GM12878 (cell line): ENCODE measurements at regions not wholly inside any gene's neighbourhood (a gene's known extent, or its start where the extent isn't known, plus 50 kb on each side); places are given as distances from the start of the nearest gene placed in this dataset.

ENCODE experiments used
- ATAC-seq: fragments of 200-7000 bp; cut with Tn5 transposase; 3 replicates; pipeline ENCODE4 v1.9.1; 2020; ENCODE audit warnings: mild to moderate bottlenecking, moderate library complexity
- BruUV-seq: library from RNA; stranded (reverse); fragments of 400-500 nt; replicated peaks from 2 replicates; lab custom pipeline; 2021; lab: Mats Ljungman, UMichigan
- CTCF ChIA-PET: fragments of 300-600 bp; sonication (Branson Sonifier 250); formaldehyde crosslinking; extraction: SDS; loops from one replicate; lab custom pipeline; 2021; ENCODE audit warnings: inconsistent platforms; lab: Yijun Ruan, JAX
- POLR2A ChIA-PET: fragments of 350-600 bp; formaldehyde crosslinking; extraction: SDS; loops from one replicate; lab custom pipeline; 2021; ENCODE audit warnings: inconsistent platforms; lab: Charles Lee
- RAD21 ChIA-PET: fragments of 300-600 bp; sonication (Branson Sonifier 250); formaldehyde crosslinking; loops from one replicate; lab custom pipeline; 2023; ENCODE audit warnings: antibody characterized with exemption; ENCODE audit not compliant: unreplicated experiment; lab: Charles Lee
- SMC1A ChIA-PET: fragments of 300-600 bp; sonication (Branson Sonifier 250); formaldehyde crosslinking; loops from one replicate; lab custom pipeline; 2023; ENCODE audit not compliant: unreplicated experiment, uncharacterized antibody; lab: Charles Lee
- DNase-seq: peaks from one replicate; pipeline ENCODE4 v3.0.0-alpha.2; 2011; ENCODE audit warnings: low read depth, low spot score
- FAIRE-seq: peaks from 3 replicates; lab custom pipeline; 2011; peaks lifted over from hg19 to GRCh38; lab: Jason Lieb, UNC
- H2AFZ ChIP-seq: 2 replicates; pipeline ENCODE4 v1.6.0; 2011; ENCODE audit warnings: low read depth, low read length, control low read depth; ENCODE audit not compliant: control insufficient read depth
- H3K27ac ChIP-seq: 2 replicates; pipeline ENCODE4 v1.5.1; 2011; ENCODE audit warnings: control low read depth; ENCODE audit not compliant: control insufficient read depth, insufficient read depth
- H3K27me3 ChIP-seq, 2 experiments: replicated peaks in 1 of 2; 2 replicates each; pipeline versions ENCODE4 v1.6.0 to v1.6.1; 2011; ENCODE audit warnings: low read length in 1 of 2; ENCODE audit not compliant: control insufficient read depth in 2 of 2, insufficient read depth in 2 of 2
- H3K36me3 ChIP-seq, 2 experiments: 2 replicates each; pipeline ENCODE4 v1.5.1; 2011; ENCODE audit warnings: low read length in 1 of 2; ENCODE audit not compliant: control insufficient read depth in 2 of 2, insufficient read depth in 2 of 2
- H3K4me1 ChIP-seq: 2 replicates; pipeline ENCODE4 v1.6.1; 2011; ENCODE audit warnings: mild to moderate bottlenecking, low read length, moderate library complexity, mixed read lengths; ENCODE audit not compliant: control insufficient read depth, insufficient read depth
- H3K4me2 ChIP-seq: 2 replicates; pipeline ENCODE4 v1.6.0; 2011; ENCODE audit warnings: control low read depth; ENCODE audit not compliant: control insufficient read depth, insufficient read depth
- H3K4me3 ChIP-seq: fragments of 200-600 bp; sonication (generic); 2 replicates; pipeline ENCODE4 v1.5.1; 2016
- H3K79me2 ChIP-seq: 2 replicates; pipeline ENCODE4 v1.6.0; 2011; ENCODE audit warnings: low read length; ENCODE audit not compliant: control insufficient read depth, insufficient read depth
- H3K9ac ChIP-seq: 2 replicates; pipeline ENCODE4 v1.8.0; 2011; ENCODE audit warnings: low read length, control low read depth, mixed read lengths; ENCODE audit not compliant: control insufficient read depth, insufficient read depth
- H3K9me3 ChIP-seq: replicated peaks from 3 replicates; pipeline ENCODE4 v1.5.1; 2011; ENCODE audit warnings: mild to moderate bottlenecking, low read length; ENCODE audit not compliant: control insufficient read depth, insufficient read depth
- H4K20me1 ChIP-seq: 2 replicates; pipeline ENCODE4 v1.6.0; 2011; ENCODE audit not compliant: control insufficient read depth, insufficient read depth
- CBFB ChIP-seq: IDR thresholded peaks from 2 replicates; pipeline ENCODE4 v1.6.1; 2016; ENCODE audit warnings: antibody characterized with exemption, low read depth
- GATAD2B ChIP-seq: fragments of 450-650 bp; conservative IDR thresholded peaks from 2 replicates; pipeline ENCODE4 v1.6.1; 2017; ENCODE audit warnings: low read depth, mild to moderate bottlenecking, moderate library complexity
- IRF3 ChIP-seq: fragments of 450-650 bp; IDR thresholded peaks from 2 replicates; pipeline ENCODE4 v1.6.1; 2014; ENCODE audit warnings: mild to moderate bottlenecking
- IRF4 ChIP-seq: IDR thresholded peaks from 2 replicates; pipeline ENCODE4 v1.6.1; 2011; ENCODE audit warnings: low read depth, low read length
- MAX ChIP-seq: IDR thresholded peaks from 2 replicates; pipeline ENCODE4 v1.6.1; 2012; ENCODE audit warnings: low read depth, low read length, improper control_type of control experiment
- NBN ChIP-seq: fragments of 450-650 bp; IDR thresholded peaks from 2 replicates; pipeline ENCODE4 v1.6.1; 2016
- RELA ChIP-seq: fragments of 450-650 bp; IDR thresholded peaks from 2 replicates; pipeline ENCODE4 v1.8.0; 2014; ENCODE audit warnings: borderline replicate concordance; ENCODE audit not compliant: partially characterized antibody
- SIX5 ChIP-seq: IDR thresholded peaks from 2 replicates; pipeline ENCODE4 v1.6.1; 2011; ENCODE audit warnings: mild to moderate bottlenecking, low read depth, low read length, moderate library complexity; ENCODE audit not compliant: severe bottlenecking
- SMAD1 ChIP-seq: fragments of 450-650 bp; IDR thresholded peaks from 2 replicates; pipeline ENCODE4 v1.6.1; 2018; ENCODE audit warnings: mild to moderate bottlenecking, low read depth; ENCODE audit not compliant: partially characterized antibody
- SUZ12 ChIP-seq: fragments of 200-600 bp; sonication (generic); IDR thresholded peaks from one replicate; pipeline ENCODE4 v1.6.1; 2018; ENCODE audit warnings: antibody characterized with exemption, mild to moderate bottlenecking; ENCODE audit not compliant: unreplicated experiment
- TARDBP ChIP-seq: IDR thresholded peaks from 2 replicates; pipeline ENCODE4 v1.6.1; 2016; ENCODE audit warnings: borderline replicate concordance
- TCF3 ChIP-seq: IDR thresholded peaks from 2 replicates; pipeline ENCODE4 v1.6.1; 2012; ENCODE audit warnings: low read depth, mild to moderate bottlenecking, low read length, borderline replicate concordance; ENCODE audit not compliant: insufficient read depth
- TCF7 ChIP-seq: IDR thresholded peaks from 2 replicates; pipeline ENCODE4 v1.6.1; 2014; ENCODE audit warnings: antibody characterized with exemption, borderline replicate concordance
- ZNF207 ChIP-seq: fragments of 450-650 bp; IDR thresholded peaks from 2 replicates; pipeline ENCODE4 v1.6.1; 2014; ENCODE audit warnings: antibody characterized with exemption, mild to moderate bottlenecking, borderline replicate concordance
- ZNF24 ChIP-seq: fragments of 450-650 bp; IDR thresholded peaks from 2 replicates; pipeline ENCODE4 v1.6.1; 2017; ENCODE audit warnings: antibody characterized with exemption, mild to moderate bottlenecking
- ZNF274 ChIP-seq: IDR thresholded peaks from one replicate; pipeline ENCODE4 v1.8.0; 2011; ENCODE audit not compliant: insufficient read length, insufficient read depth
- ZNF622 ChIP-seq: fragments of 450-650 bp; IDR thresholded peaks from 2 replicates; pipeline ENCODE4 v1.6.1; 2017; ENCODE audit warnings: mild to moderate bottlenecking, inconsistent platforms
- ZSCAN29 ChIP-seq: fragments of 450-650 bp; IDR thresholded peaks from 2 replicates; pipeline ENCODE4 v1.6.1; 2017; ENCODE audit warnings: mild to moderate bottlenecking, moderate library complexity
- WGBS: methylation state at CpG from one replicate; pipeline ENCODE4 v1.1.6; 2016; ENCODE audit warnings: low lambda C conversion rate; ENCODE audit not compliant: insufficient replicate concordance, insufficient coverage; ENCODE audit errors: missing lambda C conversion rate; 5-methylcytosine and 5-hydroxymethylcytosine counted together
- in situ Hi-C: fragments of 300-500 bp; cut with MboI; formaldehyde crosslinking; loops from 9 replicates; pipeline ENCODE4 v1.14.3; 2018; ENCODE audit warnings: mixed read lengths
- intact Hi-C: fragments of 100-400 bp; cut with micrococcal nuclease; formaldehyde crosslinking; loops from one replicate; pipeline ENCODE4 v1.14.2; 2022; ENCODE audit not compliant: unreplicated experiment
- TF ChIP-seq, protein P1 (sequence below): fragments of 150-350 bp; IDR thresholded peaks from 2 replicates; pipeline ENCODE4 v1.6.1; 2014; ENCODE audit warnings: mild to moderate bottlenecking, low read depth, low read length
- TF ChIP-seq, protein P2 (sequence below): fragments of 450-650 bp; IDR thresholded peaks from 2 replicates; pipeline ENCODE4 v1.6.1; 2017; ENCODE audit warnings: mild to moderate bottlenecking

- TF ChIP-seq, protein P1, sequence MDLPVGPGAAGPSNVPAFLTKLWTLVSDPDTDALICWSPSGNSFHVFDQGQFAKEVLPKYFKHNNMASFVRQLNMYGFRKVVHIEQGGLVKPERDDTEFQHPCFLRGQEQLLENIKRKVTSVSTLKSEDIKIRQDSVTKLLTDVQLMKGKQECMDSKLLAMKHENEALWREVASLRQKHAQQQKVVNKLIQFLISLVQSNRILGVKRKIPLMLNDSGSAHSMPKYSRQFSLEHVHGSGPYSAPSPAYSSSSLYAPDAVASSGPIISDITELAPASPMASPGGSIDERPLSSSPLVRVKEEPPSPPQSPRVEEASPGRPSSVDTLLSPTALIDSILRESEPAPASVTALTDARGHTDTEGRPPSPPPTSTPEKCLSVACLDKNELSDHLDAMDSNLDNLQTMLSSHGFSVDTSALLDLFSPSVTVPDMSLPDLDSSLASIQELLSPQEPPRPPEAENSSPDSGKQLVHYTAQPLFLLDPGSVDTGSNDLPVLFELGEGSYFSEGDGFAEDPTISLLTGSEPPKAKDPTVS: no peak
Observed at GRCh38 chr6:131387562-131388447, 185.2 kb upstream of the ARG1 start (continued).

GRCh38 chr6:131390322-131390721 is 182.7 kb upstream of the ARG1 start:
- ChIA-PET POLR2A (no interaction called here), SMC1A (no interaction called here)
- TF ChIP-seq ZNF274 (no peak), IRF4 (no peak), ZNF207 (no peak), RELA (no peak), GATAD2B (no peak), IRF3 (no peak), TARDBP (no peak), ZSCAN29 (no peak), TCF7 (no peak), CBFB (no peak), SUZ12 (no peak), SMAD1 (no peak), TCF3 (no peak), MAX (no peak), ZNF622 (no peak), NBN (no peak), SIX5 (no peak), ZNF24 (no peak)
- TF ChIP-seq, protein P2, sequence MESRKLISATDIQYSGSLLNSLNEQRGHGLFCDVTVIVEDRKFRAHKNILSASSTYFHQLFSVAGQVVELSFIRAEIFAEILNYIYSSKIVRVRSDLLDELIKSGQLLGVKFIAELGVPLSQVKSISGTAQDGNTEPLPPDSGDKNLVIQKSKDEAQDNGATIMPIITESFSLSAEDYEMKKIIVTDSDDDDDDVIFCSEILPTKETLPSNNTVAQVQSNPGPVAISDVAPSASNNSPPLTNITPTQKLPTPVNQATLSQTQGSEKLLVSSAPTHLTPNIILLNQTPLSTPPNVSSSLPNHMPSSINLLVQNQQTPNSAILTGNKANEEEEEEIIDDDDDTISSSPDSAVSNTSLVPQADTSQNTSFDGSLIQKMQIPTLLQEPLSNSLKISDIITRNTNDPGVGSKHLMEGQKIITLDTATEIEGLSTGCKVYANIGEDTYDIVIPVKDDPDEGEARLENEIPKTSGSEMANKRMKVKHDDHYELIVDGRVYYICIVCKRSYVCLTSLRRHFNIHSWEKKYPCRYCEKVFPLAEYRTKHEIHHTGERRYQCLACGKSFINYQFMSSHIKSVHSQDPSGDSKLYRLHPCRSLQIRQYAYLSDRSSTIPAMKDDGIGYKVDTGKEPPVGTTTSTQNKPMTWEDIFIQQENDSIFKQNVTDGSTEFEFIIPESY: no peak

More at GRCh38 chr6:131390322-131390721, 182.7 kb upstream of the ARG1 start:
- Histone ChIP-seq H3K79me2 (no peaks in the 10 kb centered on the region), H2AFZ (no peak overlapping the region), H3K27ac (no peak overlapping the region), H3K36me3 (no peaks in the 10 kb centered on the region), H3K9me3 (no peaks in the 10 kb centered on the region), H3K9ac (no peak overlapping the region), H4K20me1 (no peaks in the 10 kb centered on the region), H3K27me3 (peaks cover 0 to 2% of the 10 kb centered on the region in 2 experiments; a peak in 1 of 4 replicates), H3K4me3 (no peak overlapping the region), H3K4me1 (no peaks in the 10 kb centered on the region), H3K4me2 (no peak overlapping the region)
- ChIA-PET CTCF (interaction anchor here (1.4 kb wide), 1 partner anchor 16 kb away, joined by 4 read pairs; no protein-coding TSS in a partner anchor), RAD21 (no interaction called here)
- ATAC-seq (no peak), DNase-seq (no peak), FAIRE-seq (no peak)
- intact Hi-C loops (no loop called here), in situ Hi-C loops (no loop called here)
- BruUV-seq: no TSS peak
- 24% methylated on average over 5 of the region's 5 CpGs for WGBS
